Erythroblast (primary cell): ENCODE measurements at regions not wholly inside any gene's neighbourhood (a gene's known extent, or its start where the extent isn't known, plus 50 kb on each side); places are given as distances from the start of the nearest gene placed in this dataset.

Source experiments
- GATA1 ChIP-seq: IDR thresholded peaks from 2 replicates; pipeline ENCODE4 v1.6.1; 2011; ENCODE audit warnings: low read depth, mild to moderate bottlenecking, control low read depth, low read length, moderate library complexity
- POLR2A ChIP-seq: IDR thresholded peaks from 2 replicates; pipeline ENCODE4 v1.6.1; 2011; ENCODE audit warnings: mild to moderate bottlenecking, low read length

DNA sequence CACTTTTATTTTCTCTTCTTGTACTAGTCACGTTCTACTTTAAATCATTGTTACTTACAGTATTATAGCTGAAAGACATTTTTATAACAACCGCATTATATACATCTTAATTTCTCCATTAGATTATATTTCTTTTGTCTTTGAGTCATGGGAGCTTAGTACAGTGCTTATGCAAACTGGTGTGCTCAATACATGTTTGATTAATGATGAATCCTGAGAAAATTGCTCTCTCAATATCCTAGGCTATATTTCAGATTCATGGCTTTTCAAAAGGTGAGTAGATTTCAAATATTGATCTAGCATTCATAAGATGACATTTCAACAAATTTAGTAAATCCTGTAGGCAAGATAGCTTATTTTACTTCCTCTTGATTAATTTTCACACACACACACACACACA lies 102.2 kb upstream of the FST start:
- TF ChIP-seq POLR2A (no peak), GATA1 (no peak)
